ENCODE measurements at regions not wholly inside any gene's neighbourhood (a gene's known extent, or its start where the extent isn't known, plus 50 kb on each side); places are given as distances from the start of the nearest gene placed in this dataset.

- DNase-seq, result no peak
These were observed 203.2 kb downstream of the LTN1 start for GRCh38 chr21:28789523-28789922.

- no peak for DNase-seq
These were observed 204.6 kb downstream of the LTN1 start for GRCh38 chr21:28788030-28788429.

- DNase-seq, result peak in 1 of 56 donors; percentile 0
These were observed 209.0 kb downstream of the LTN1 start for GRCh38 chr21:28783641-28784185.

- DNase-seq, result no peak
These were observed 210.9 kb downstream of the LTN1 start for GRCh38 chr21:28781602-28782276.

- DNase-seq, result no peak
These were observed 212.8 kb downstream of the LTN1 start for GRCh38 chr21:28779914-28780313.

GRCh38 chr21:28776251-28776650 is 216.4 kb downstream of the LTN1 start:
- DNase-seq, result no peak

- no peak for DNase-seq
These were observed 217.6 kb downstream of the LTN1 start for GRCh38 chr21:28775071-28775470.

- no peak for DNase-seq
These were observed 219.6 kb downstream of the LTN1 start for GRCh38 chr21:28773036-28773435.

- DNase-seq, result no peak
These were observed 220.7 kb downstream of the LTN1 start for GRCh38 chr21:28771790-28772501.

- no peak for DNase-seq
These were observed 221.6 kb downstream of the LTN1 start for GRCh38 chr21:28770867-28771661.

GRCh38 chr21:28769683-28770082 is 223.0 kb downstream of the LTN1 start:
- DNase-seq, result no peak

GRCh38 chr21:28768753-28769152 is 223.9 kb downstream of the LTN1 start:
- DNase-seq, result no peak

- no peak for DNase-seq
These were observed 225.2 kb downstream of the LTN1 start for GRCh38 chr21:28767523-28767922.

- DNase-seq, result no peak
These were observed 228.8 kb downstream of the LTN1 start for GRCh38 chr21:28763809-28764418.

- DNase-seq, result no peak
These were observed 230.3 kb downstream of the LTN1 start for GRCh38 chr21:28762357-28762735.

GRCh38 chr21:28761674-28762356 is 230.9 kb downstream of the LTN1 start:
- DNase-seq, result no peak

- DNase-seq, result no peak
These were observed 233.8 kb downstream of the LTN1 start for GRCh38 chr21:28758883-28759242.

- no peak for DNase-seq
These were observed 234.4 kb downstream of the LTN1 start for GRCh38 chr21:28758042-28758882.

GRCh38 chr21:28754862-28755261 is 237.8 kb downstream of the LTN1 start:
- no peak for DNase-seq

GRCh38 chr21:28754127-28754611 is 238.5 kb downstream of the LTN1 start:
- peak in 5 of 56 donors; percentile 1 to 4 (median 2) for DNase-seq
